Endodermal cell (in vitro differentiated cells): ENCODE measurements at regions not wholly inside any gene's neighbourhood (a gene's known extent, or its start where the extent isn't known, plus 50 kb on each side); places are given as distances from the start of the nearest gene placed in this dataset.

ENCODE experiments used
- DNase-seq: peaks from one replicate; pipeline ENCODE4 v3.0.0-alpha.2; 2017
- H3K27ac ChIP-seq: 2 replicates; pipeline ENCODE4 v1.5.1; 2013; ENCODE audit warnings: mild to moderate bottlenecking, low read depth, low read length, moderate library complexity
- H3K27me3 ChIP-seq: 2 replicates; pipeline ENCODE4 v1.6.1; 2013; ENCODE audit warnings: mild to moderate bottlenecking, low read length, moderate library complexity; ENCODE audit not compliant: insufficient read depth, control insufficient read depth, poor library complexity, severe bottlenecking
- H3K36me3 ChIP-seq: 2 replicates; pipeline ENCODE4 v1.7.0; 2013; ENCODE audit warnings: mild to moderate bottlenecking, low read length, moderate library complexity; ENCODE audit not compliant: control insufficient read depth, insufficient read depth
- H3K4me1 ChIP-seq: one replicate; pipeline ENCODE4 v1.7.0; 2013; ENCODE audit warnings: low read length; ENCODE audit not compliant: control insufficient read depth, insufficient read depth
- H3K4me3 ChIP-seq: 2 replicates; pipeline ENCODE4 v1.5.1; 2013; ENCODE audit warnings: mild to moderate bottlenecking, low read length, moderate library complexity
- H3K9ac ChIP-seq: 2 replicates; pipeline ENCODE4 v1.6.1; 2013; ENCODE audit warnings: mild to moderate bottlenecking, low read length, moderate library complexity; ENCODE audit not compliant: poor library complexity, severe bottlenecking; ENCODE audit errors: extremely low read depth
- H3K9me3 ChIP-seq: 2 replicates; pipeline ENCODE4 v1.6.1; 2013; ENCODE audit warnings: mild to moderate bottlenecking, low read length, moderate library complexity; ENCODE audit not compliant: control insufficient read depth
- H3K27ac Mint-ChIP-seq: 2 replicates; pipeline ENCODE4 v1.8.0; 2020; ENCODE audit warnings: mixed read lengths
- H3K27me3 Mint-ChIP-seq: 2 replicates; pipeline ENCODE4 v1.8.0; 2021; ENCODE audit warnings: mild to moderate bottlenecking, mixed read lengths; ENCODE audit not compliant: insufficient read depth
- H3K36me3 Mint-ChIP-seq: 2 replicates; pipeline ENCODE4 v1.8.0; 2020; ENCODE audit warnings: low read depth, mixed read lengths
- H3K4me1 Mint-ChIP-seq: 2 replicates; pipeline ENCODE4 v1.8.0; 2020; ENCODE audit warnings: mixed read lengths
- H3K4me3 Mint-ChIP-seq: 2 replicates; pipeline ENCODE4 v1.8.0; 2020; ENCODE audit warnings: mild to moderate bottlenecking, moderate library complexity, mixed read lengths
- H3K9me3 Mint-ChIP-seq: 2 replicates; pipeline ENCODE4 v1.8.0; 2020; ENCODE audit warnings: mild to moderate bottlenecking, mixed read lengths
- WGBS, 2 experiments: methylation state at CpG; one replicate each; pipeline versions ENCODE4 v1.1.5 to v1.1.7; 2013; ENCODE audit warnings: missing lambda C conversion rate in 2 of 2, mixed read lengths in 1 of 2; ENCODE audit not compliant: insufficient coverage in 1 of 2, insufficient read length in 1 of 2; 5-methylcytosine and 5-hydroxymethylcytosine counted together
- TF ChIP-seq, protein P1 (sequence below): fragments of 200-600 bp; sonication (generic); conservative IDR thresholded peaks from 2 replicates; pipeline ENCODE4 v1.5.0; 2021; ENCODE audit warnings: antibody characterized with exemption, mild to moderate bottlenecking

- H3K36me3 ChIP-seq, result no peaks in the 10 kb centered on the region
- no peaks in the 10 kb centered on the region for H3K27me3 ChIP-seq
- no peak overlapping the region for H3K27ac ChIP-seq
- no peaks in the 10 kb centered on the region for H3K9me3 ChIP-seq
- no peaks in the 10 kb centered on the region for H3K36me3 Mint-ChIP-seq
- no peaks in the 10 kb centered on the region for H3K27me3 Mint-ChIP-seq
- H3K4me3 Mint-ChIP-seq, result no peak overlapping the region
- 83 to 89% methylated on average over 1 of the region's 1 CpG for WGBS, 2 experiments
- TF ChIP-seq, protein P1, sequence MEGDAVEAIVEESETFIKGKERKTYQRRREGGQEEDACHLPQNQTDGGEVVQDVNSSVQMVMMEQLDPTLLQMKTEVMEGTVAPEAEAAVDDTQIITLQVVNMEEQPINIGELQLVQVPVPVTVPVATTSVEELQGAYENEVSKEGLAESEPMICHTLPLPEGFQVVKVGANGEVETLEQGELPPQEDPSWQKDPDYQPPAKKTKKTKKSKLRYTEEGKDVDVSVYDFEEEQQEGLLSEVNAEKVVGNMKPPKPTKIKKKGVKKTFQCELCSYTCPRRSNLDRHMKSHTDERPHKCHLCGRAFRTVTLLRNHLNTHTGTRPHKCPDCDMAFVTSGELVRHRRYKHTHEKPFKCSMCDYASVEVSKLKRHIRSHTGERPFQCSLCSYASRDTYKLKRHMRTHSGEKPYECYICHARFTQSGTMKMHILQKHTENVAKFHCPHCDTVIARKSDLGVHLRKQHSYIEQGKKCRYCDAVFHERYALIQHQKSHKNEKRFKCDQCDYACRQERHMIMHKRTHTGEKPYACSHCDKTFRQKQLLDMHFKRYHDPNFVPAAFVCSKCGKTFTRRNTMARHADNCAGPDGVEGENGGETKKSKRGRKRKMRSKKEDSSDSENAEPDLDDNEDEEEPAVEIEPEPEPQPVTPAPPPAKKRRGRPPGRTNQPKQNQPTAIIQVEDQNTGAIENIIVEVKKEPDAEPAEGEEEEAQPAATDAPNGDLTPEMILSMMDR, result no peak
- DNase-seq, result no peak
- no peak overlapping the region for H3K27ac Mint-ChIP-seq
- H3K4me1 ChIP-seq, result peaks cover 29% of the 10 kb centered on the region
- no peak overlapping the region for H3K4me3 ChIP-seq
- H3K4me1 Mint-ChIP-seq, result peaks cover 26% of the 10 kb centered on the region
- H3K9me3 Mint-ChIP-seq, result no peaks in the 10 kb centered on the region
- H3K9ac ChIP-seq, result no peak overlapping the region
Observed at GRCh38 chr14:51454351-51454750, 197.4 kb upstream of the FRMD6 start.

DNA sequence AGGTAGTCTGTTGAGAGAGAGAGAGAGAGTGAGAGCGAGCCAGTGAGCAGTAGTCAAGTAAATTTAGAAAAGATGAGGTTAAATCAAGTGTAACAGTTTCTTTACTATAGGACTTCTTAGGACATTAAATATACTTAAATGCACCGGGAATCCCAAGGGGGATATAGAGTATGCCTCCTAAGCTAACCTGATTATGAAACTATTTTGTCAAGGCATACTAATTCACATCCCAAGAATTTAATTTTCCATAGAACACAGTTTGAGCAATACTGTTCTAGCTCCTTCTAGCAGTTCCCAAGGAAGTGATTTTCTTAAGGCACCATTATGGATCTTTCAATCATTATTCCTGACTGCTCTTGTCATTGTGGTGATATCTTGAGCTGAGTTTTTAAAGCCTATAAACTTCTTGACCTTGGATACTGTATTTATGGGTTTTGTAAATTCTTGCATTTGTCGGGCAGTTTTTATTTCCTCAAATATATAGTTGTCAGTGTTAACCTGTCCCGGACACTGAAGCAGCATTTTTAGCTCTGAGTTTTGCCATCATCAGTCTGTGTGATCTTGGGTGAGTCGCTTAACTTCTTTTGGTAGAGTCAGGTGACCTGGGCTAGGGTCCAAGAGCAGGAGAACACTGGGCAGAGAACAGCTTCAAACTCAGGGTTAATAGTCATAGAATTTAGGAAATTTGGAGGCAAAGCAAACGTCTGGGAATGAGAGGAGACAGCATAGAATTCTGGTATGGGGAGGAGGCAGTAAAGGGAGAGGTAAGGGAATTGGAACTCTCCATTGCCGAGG, 196.5 kb upstream of the FRMD6 start:
- Histone ChIP-seq H3K9ac (no peak overlapping the region), H3K27ac (no peak overlapping the region), H3K36me3 (no peaks in the 10 kb centered on the region), H3K27me3 (no peaks in the 10 kb centered on the region), H3K4me1 (peaks cover 26% of the 10 kb centered on the region), H3K9me3 (no peaks in the 10 kb centered on the region), H3K4me3 (no peak overlapping the region)
- WGBS, 2 experiments, result 91% methylated on average over 5 to 7 of the region's 7 CpGs
- TF ChIP-seq, protein P1, result no peak
- no peaks in the 10 kb centered on the region for H3K36me3 Mint-ChIP-seq
- DNase-seq, result no peak
- H3K4me3 Mint-ChIP-seq, result no peak overlapping the region
- no peak overlapping the region for H3K27ac Mint-ChIP-seq
- no peaks in the 10 kb centered on the region for H3K27me3 Mint-ChIP-seq
- H3K4me1 Mint-ChIP-seq, result peaks cover 26% of the 10 kb centered on the region
- no peaks in the 10 kb centered on the region for H3K9me3 Mint-ChIP-seq

- TF ChIP-seq, protein P1, result no peak
- Histone ChIP-seq H3K9ac (peak overlapping the region; percentile 23), H3K9me3 (no peaks in the 10 kb centered on the region), H3K27ac (no peak overlapping the region), H3K36me3 (no peaks in the 10 kb centered on the region), H3K27me3 (no peaks in the 10 kb centered on the region), H3K4me1 (peaks cover 21% of the 10 kb centered on the region), H3K4me3 (peak overlapping the region; percentile 56)
- no peak overlapping the region for H3K4me3 Mint-ChIP-seq
- no peak for DNase-seq
- H3K36me3 Mint-ChIP-seq, result no peaks in the 10 kb centered on the region
- H3K4me1 Mint-ChIP-seq, result peaks cover 30% of the 10 kb centered on the region
- H3K27ac Mint-ChIP-seq, result peak overlapping the region; percentile 77
- H3K9me3 Mint-ChIP-seq, result no peaks in the 10 kb centered on the region
- no CpG with 5 or more reads among the region's 1 CpG for WGBS, 2 experiments
- H3K27me3 Mint-ChIP-seq, result no peaks in the 10 kb centered on the region
Observed at GRCh38 chr14:51457843-51458562, 193.7 kb upstream of the FRMD6 start.
